LoVo (cell line): ENCODE measurements at regions not wholly inside any gene's neighbourhood (a gene's known extent, or its start where the extent isn't known, plus 50 kb on each side); places are given as distances from the start of the nearest gene placed in this dataset.
"Not testable (repeated sequence)": the region's sequence is repeated elsewhere in the genome, so short reads cannot be mapped to it uniquely, and the experiment has no call there.

Experiments used
- DNase-seq: peaks from one replicate; pipeline ENCODE4 v3.0.0-alpha.2; 2016; ENCODE audit warnings: low spot score

GRCh38 chr13:87877477-87877876 lies 206.3 kb downstream of the SLITRK5 start:
- no peak for DNase-seq

GRCh38 chr13:87878706-87879105 lies 207.5 kb downstream of the SLITRK5 start:
- DNase-seq: no peak

- no peak for DNase-seq
Measured at GRCh38 chr13:87884884-87885283, 213.7 kb downstream of the SLITRK5 start.

DNA sequence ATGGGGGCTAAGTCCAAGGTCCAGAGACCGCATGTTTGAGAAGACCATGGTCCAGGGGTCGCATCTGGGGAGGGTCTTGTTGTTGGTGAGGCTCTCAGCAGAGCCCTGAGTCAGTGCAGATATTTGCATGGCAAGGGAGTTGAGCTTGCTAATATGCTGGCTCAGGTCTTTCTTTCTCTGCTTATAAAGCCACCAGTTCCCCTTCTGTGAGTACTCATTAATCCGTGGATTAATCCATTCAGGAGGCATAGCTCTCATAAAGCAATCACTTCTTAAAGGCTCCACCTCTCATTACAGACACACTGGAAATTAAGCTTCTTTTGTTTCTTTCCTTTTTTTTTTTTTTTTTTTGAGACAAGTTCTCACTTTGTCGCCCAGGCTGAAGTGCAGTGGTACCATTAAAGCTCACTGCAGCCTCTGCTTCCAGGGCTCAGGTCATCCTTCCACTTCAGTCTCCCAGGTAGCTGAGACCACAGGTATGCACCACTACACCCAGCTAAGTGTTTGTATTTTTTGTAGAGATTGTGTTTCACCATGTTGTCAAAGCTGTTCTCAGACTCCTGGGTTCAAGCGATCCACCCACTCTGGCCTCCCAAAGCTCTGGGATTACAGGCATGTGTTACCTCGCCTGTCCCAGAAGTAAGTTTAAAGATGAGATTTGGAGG lies 216.4 kb downstream of the SLITRK5 start:
- DNase-seq: no peak

GRCh38 chr13:87889254-87889653 lies 218.1 kb downstream of the SLITRK5 start:
- no peak for DNase-seq

DNA sequence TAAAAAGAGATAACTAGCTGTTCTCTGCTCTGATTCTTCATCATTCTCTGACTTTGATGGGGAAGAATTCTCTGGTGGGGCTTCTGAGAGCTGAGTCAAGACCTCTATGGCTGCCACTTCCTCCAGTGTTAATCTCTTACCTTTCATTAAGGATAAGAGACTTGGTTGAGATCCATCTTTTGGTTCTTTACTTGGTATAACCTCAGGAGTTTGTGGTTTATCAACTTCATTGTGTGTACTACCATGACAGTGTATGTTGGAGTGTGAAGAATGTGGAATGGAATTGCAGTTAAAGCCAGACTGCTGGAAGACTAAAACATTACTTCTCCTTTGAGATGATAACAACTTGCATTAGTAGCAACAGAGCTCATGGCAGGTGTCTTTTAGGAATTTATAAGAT lies 222.0 kb downstream of the SLITRK5 start:
- no peak for DNase-seq

DNA sequence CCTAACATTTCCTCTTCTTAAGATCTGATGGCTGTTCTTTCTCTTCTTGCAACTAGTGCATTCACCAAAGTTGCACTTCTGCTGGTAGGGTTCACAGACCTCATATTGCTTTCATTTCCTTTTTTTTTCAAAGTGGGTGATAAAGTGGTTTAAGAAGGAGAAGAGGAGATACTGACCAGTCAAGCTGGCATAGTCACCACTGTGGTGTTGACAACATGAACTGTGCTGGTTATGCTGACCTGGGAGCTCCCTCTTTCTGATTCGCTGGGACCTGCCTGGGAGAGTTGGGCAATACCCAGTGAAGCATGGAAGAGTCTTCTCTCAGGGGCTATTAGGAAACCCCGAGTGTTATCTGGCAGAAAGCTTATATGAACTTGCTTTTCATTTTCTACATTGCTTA lies 222.9 kb downstream of the SLITRK5 start:
- no peak for DNase-seq

- DNase-seq: no peak
Measured at GRCh38 chr13:87903553-87903952, 232.4 kb downstream of the SLITRK5 start.

DNA sequence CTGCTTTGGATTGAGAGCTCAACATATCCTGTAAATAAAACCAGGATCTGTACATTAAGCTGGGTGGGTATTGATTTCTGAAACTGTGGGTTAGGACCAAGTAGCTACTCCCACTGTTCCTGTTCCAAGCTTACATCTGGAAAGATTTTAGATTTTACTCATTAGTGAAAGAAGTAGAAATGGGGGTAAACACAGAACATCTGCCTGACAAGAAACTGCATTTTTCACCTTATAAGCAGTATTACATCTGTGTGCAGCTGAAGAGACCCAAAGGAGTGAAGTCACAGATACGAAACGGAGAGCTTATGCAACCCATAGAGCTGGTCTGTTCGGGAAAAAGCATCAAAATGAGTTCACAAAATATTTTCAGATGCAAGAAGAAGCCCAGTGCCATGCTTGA lies 235.2 kb downstream of the SLITRK5 start:
- no peak for DNase-seq

DNA sequence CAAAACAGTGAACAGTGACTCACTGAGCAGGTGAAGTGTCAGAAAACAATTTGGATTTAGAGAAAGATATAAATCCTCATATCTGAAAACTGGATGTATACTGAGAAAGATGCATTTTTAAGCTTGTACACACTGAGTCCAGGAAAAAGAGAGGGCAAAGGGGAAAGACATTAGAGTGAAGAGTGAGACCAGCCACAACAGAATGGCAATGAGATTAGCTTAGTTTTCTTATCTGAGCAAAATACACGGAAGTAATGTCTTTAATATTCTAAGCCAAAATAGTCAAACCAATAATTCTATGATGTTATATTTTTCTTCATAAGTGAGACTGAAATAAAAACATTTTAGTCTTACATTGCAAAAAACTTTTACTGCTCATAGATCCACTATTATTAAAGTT lies 236.0 kb downstream of the SLITRK5 start:
- DNase-seq: no peak

DNA sequence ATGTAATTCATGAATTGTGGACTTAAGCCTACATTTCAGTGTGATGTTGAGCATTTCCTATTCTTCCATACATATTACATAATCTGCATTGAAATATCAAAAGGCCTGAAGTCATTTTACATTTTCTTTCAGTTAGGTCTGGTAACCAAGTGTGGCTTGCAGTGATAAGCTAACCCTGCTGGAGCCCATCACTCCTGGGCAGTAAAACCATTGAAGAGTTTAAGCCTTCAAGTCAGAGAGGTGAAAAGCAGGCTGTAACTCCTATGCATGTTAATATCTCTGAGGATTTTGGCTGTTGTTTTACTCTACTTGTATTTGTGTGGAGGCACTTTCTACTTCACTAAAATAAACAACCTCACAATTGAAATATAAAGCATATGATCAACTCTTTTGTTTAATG lies 248.8 kb downstream of the SLITRK5 start:
- no peak for DNase-seq

GRCh38 chr13:87923753-87924152 lies 252.6 kb downstream of the SLITRK5 start:
- no peak for DNase-seq

DNA sequence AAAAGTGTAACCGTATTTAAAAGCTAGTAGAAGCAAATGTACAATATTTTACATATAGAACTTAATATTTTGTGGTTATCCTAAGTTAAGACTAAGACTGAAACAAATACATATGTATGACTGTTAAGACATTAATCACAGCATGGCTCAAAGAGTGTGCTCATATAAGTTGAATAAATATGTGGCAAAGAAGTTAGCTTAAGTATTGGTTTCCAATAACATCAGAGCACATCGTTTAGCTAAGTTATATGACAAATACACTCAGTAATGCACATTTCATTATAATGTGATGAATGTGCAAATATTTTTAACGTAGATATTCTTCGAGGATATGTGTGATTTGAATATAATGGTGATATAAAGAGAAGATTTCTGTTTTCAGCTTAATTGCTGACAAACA lies 253.8 kb downstream of the SLITRK5 start:
- no peak for DNase-seq

DNA sequence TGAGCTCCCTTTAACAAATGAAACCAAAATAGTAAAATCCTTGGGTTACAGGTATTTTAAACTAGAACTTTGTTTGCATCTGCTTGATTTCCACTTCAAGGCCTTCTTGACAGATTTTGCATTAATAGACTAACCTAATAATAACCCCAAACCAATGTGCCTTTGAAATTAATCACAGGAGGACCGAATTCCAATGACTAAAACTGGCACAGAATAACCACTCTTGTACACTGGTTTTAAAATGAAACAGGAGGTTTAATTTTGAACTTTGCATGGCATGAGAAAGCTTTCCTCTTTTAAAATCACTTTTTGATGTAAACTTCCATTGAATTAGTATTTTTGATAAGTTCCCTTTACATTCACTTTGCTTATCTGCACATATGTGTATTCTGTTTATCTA lies 269.6 kb downstream of the SLITRK5 start:
- DNase-seq: no peak

GRCh38 chr13:87941226-87941625 lies 270.1 kb downstream of the SLITRK5 start:
- DNase-seq: no peak

GRCh38 chr13:87942205-87942604 lies 271.0 kb downstream of the SLITRK5 start:
- DNase-seq: no peak

GRCh38 chr13:87944038-87944437 lies 272.9 kb downstream of the SLITRK5 start:
- DNase-seq: no peak

DNA sequence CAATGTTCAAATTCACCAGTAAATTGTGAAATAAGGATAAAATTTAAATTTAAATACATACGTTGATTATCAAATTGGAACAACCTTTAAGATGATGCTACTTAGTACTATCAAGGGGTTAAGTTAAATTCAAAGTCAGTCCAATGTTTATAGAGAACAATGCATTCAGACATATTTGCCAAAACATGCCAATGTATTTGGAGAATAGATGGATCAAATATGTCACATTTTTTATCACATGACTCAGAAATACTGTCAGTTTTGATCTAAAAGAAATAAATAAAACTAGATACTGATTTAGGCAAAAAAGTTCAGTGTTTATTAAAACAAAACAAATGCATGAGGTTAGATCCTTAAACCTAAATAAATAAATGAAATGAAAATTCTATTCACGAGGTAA lies 281.2 kb downstream of the SLITRK5 start:
- DNase-seq: no peak

- DNase-seq: no peak
Measured at GRCh38 chr13:87953381-87953780, 282.2 kb downstream of the SLITRK5 start.

DNA sequence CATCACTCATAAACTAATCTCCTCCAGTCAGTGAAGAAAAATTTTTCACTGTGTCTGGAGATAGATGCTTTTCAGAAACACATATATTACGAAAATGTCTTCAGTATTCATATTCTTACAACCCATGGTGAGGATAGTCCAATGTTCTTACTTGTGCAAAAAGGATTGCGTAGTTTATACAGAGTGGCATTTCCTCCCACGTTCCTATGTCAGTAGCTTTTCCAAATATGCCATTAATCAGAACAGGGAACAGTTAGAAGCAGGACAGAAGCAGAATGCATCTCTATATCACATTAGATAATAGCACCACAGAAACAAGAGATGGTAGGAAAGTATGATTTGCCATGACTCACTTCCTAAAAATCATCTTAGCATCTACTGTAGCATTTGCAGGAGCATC lies 282.9 kb downstream of the SLITRK5 start:
- DNase-seq: no peak

GRCh38 chr13:87961546-87961945 lies 290.4 kb downstream of the SLITRK5 start:
- DNase-seq: no peak

- DNase-seq: no peak
Measured at GRCh38 chr13:87972568-87972967, 301.4 kb downstream of the SLITRK5 start.

DNA sequence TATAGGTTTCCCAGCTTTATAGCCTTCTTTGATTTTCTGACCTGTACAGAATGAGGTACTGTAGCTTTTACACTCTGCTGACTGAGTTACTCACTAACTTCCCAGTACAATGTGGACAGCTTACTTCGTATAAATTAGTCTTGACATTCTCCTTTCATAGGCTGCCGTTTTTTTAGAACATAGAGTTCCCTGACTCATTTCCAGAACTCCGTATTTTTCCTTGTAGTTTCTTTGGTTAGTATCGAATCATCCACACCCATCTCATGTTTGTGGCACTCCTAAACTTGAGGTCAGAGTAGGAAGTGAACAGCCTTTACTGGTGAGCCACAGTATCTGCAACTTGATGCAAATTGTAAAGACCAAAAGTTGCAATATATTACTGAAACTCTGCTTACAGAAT lies 303.9 kb downstream of the SLITRK5 start:
- DNase-seq: no peak

DNA sequence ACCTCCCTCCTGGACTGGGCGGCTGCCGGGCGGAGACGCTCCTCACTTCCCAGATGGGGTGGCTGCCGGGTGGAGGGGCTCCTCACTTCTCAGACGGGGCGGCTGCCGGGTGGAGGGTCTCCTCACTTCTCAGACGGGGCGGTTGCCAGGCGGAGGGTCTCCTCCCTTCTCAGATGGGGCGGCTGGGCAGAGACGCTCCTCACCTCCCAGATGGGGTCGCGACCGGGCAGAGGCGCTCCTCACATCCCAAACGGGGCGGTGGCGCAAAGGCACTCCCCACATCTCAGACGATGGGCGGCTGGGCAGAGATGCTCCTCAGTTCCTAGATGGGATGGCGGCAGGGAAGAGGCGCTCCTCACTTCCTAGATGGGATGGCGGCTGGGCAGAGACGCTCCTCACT lies 305.5 kb downstream of the SLITRK5 start:
- DNase-seq: not testable (repeated sequence)

DNA sequence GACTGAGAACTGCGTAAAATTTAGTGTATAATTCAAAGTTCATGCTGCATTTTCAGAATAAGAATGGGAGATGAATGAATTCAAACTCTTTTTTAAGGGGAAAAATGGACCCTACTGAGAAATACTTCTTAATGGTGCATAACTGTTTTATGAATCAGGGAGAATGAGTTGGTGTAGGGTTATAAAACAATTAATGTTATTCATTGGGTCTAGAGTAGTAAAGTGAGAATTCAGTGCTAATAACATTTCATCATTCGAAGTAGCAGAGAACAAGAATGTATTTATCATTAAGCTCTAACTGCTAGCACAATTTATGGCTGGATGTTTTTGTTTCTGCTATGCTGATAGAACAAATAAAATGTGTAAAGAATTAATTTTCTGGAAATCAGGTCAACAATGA lies 310.2 kb downstream of the SLITRK5 start:
- DNase-seq: no peak
